HL-60 (cell line): ENCODE measurements at regions not wholly inside any gene's neighbourhood (a gene's known extent, or its start where the extent isn't known, plus 50 kb on each side); places are given as distances from the start of the nearest gene placed in this dataset.

ENCODE experiments used
- CTCF ChIP-seq: IDR thresholded peaks from one replicate; pipeline ENCODE4 v1.5.1; 2011; ENCODE audit warnings: low read length, control low read depth, inconsistent platforms; ENCODE audit not compliant: insufficient read depth
- POLR2AphosphoS5 ChIP-seq: IDR thresholded peaks from 2 replicates; pipeline ENCODE4 v1.6.1; 2012; ENCODE audit warnings: low read depth
- REST ChIP-seq: IDR thresholded peaks from 2 replicates; pipeline ENCODE4 v1.6.1; 2012; ENCODE audit warnings: low read depth; ENCODE audit not compliant: insufficient replicate concordance

- no peak for TF ChIP-seq CTCF
- no peak for TF ChIP-seq REST
- no peak for TF ChIP-seq POLR2AphosphoS5
These were observed 114.3 kb upstream of the PRNP start for GRCh38 chr20:4571759-4572531.
